SU-DHL-6 (cell line): ENCODE measurements at regions not wholly inside any gene's neighbourhood (a gene's known extent, or its start where the extent isn't known, plus 50 kb on each side); places are given as distances from the start of the nearest gene placed in this dataset.

ENCODE experiments used
- H2AFZ ChIP-seq: fragments of 200-600 bp; sonication (generic); 2 replicates; pipeline ENCODE4 v1.6.1; 2014; ENCODE audit warnings: low read depth, mild to moderate bottlenecking, moderate library complexity, mixed read lengths, antibody characterized with exemption, low read length; ENCODE audit not compliant: severe bottlenecking
- H3F3A ChIP-seq: fragments of 200-600 bp; shearing (Covaris generic); 2 replicates; pipeline ENCODE4 v1.6.0; 2016; ENCODE audit warnings: antibody characterized with exemption, mild to moderate bottlenecking; ENCODE audit not compliant: insufficient read depth
- H3K27ac ChIP-seq: fragments of 200-600 bp; sonication (generic); 2 replicates; pipeline ENCODE4 v1.5.1; 2016; ENCODE audit warnings: low read depth, mild to moderate bottlenecking, low read length, moderate library complexity, mixed read lengths
- H3K27me3 ChIP-seq: fragments of 200-600 bp; sonication (generic), shearing (Covaris generic); 2 replicates; pipeline ENCODE4 v1.6.0; 2014; ENCODE audit warnings: mild to moderate bottlenecking, low read length
- H3K36me3 ChIP-seq: fragments of 200-600 bp; sonication (generic); 2 replicates; pipeline ENCODE4 v1.6.1; 2014; ENCODE audit warnings: mild to moderate bottlenecking, low read length, mixed read lengths
- H3K4me2 ChIP-seq: fragments of 300-600, 200-600 bp; shearing (Covaris generic), sonication (generic); 2 replicates; pipeline ENCODE4 v1.6.0; 2014; ENCODE audit warnings: low read length, low read depth, mild to moderate bottlenecking; ENCODE audit not compliant: poor library complexity, severe bottlenecking
- H3K4me3 ChIP-seq: fragments of 200-600 bp; sonication (generic); 2 replicates; pipeline ENCODE4 v1.5.1; 2014; ENCODE audit warnings: antibody characterized with exemption, low read length, mild to moderate bottlenecking, mixed read lengths; ENCODE audit not compliant: insufficient read depth, poor library complexity, severe bottlenecking
- H3K79me2 ChIP-seq: fragments of 200-600 bp; sonication (generic); 2 replicates; pipeline ENCODE4 v1.6.1; 2014; ENCODE audit warnings: mild to moderate bottlenecking, low read length, moderate library complexity; ENCODE audit not compliant: insufficient read depth
- H3K9ac ChIP-seq: fragments of 200-600 bp; sonication (generic); 2 replicates; pipeline ENCODE4 v1.7.0; 2014; ENCODE audit warnings: mild to moderate bottlenecking, low read length
- H3K9me2 ChIP-seq: fragments of 200-600 bp; sonication (generic); replicated peaks from 2 replicates; pipeline ENCODE4 v1.6.1; 2014; ENCODE audit warnings: low read length; ENCODE audit not compliant: insufficient read depth
- H3K9me3 ChIP-seq: fragments of 200-600 bp; sonication (generic); 2 replicates; pipeline ENCODE4 v1.6.1; 2014; ENCODE audit warnings: low read length, mixed read lengths; ENCODE audit not compliant: insufficient read depth
- H4K20me1 ChIP-seq: fragments of 200-600 bp; sonication (generic); 2 replicates; pipeline ENCODE4 v1.6.1; 2014; ENCODE audit warnings: low read depth, mild to moderate bottlenecking, antibody characterized with exemption, low read length, moderate library complexity, mixed read lengths
- CTCF ChIP-seq: fragments of 200-600 bp; sonication (generic); IDR thresholded peaks from one replicate; pipeline ENCODE4 v1.5.1; 2017; ENCODE audit warnings: antibody characterized with exemption, mild to moderate bottlenecking, low read length, moderate library complexity; ENCODE audit not compliant: insufficient read depth, poor library complexity, severe bottlenecking
- EZH2phosphoT487 ChIP-seq: fragments of 200-600 bp; sonication (generic), shearing (Covaris generic); conservative IDR thresholded peaks from 2 replicates; pipeline ENCODE4 v1.6.1; 2018; ENCODE audit warnings: mild to moderate bottlenecking, antibody characterized with exemption, low read length, moderate library complexity, mixed read lengths

- no peaks in the 10 kb centered on the region for H3K9me3 ChIP-seq
- no peaks in the 10 kb centered on the region for H3K27me3 ChIP-seq
- no peaks in the 10 kb centered on the region for H3K36me3 ChIP-seq
- no peak overlapping the region for H3K4me2 ChIP-seq
- no peak overlapping the region for H3K4me3 ChIP-seq
- H3K9ac ChIP-seq, result no peak overlapping the region
- H3K9me2 ChIP-seq, result no peaks in the 10 kb centered on the region
- H3K79me2 ChIP-seq, result no peaks in the 10 kb centered on the region
- H3F3A ChIP-seq, result no peaks in the 10 kb centered on the region
- H4K20me1 ChIP-seq, result no peaks in the 10 kb centered on the region
- no peak overlapping the region for H3K27ac ChIP-seq
- no peak for TF ChIP-seq CTCF
- no peak for TF ChIP-seq EZH2phosphoT487
- no peak overlapping the region for H2AFZ ChIP-seq
Observed at GRCh38 chr7:81280531-81280930, 361.7 kb upstream of the SEMA3C start.

GRCh38 chr7:81277691-81278090 is 358.8 kb upstream of the SEMA3C start:
- Histone ChIP-seq H3K36me3 (no peaks in the 10 kb centered on the region), H3K9ac (no peak overlapping the region), H3K4me2 (no peak overlapping the region), H3K4me3 (no peak overlapping the region), H3K27ac (no peak overlapping the region), H3F3A (no peaks in the 10 kb centered on the region), H3K9me2 (no peaks in the 10 kb centered on the region), H3K79me2 (no peaks in the 10 kb centered on the region), H2AFZ (no peak overlapping the region), H3K27me3 (no peaks in the 10 kb centered on the region), H4K20me1 (no peaks in the 10 kb centered on the region; the same call in 1 of the 2 replicates), H3K9me3 (no peaks in the 10 kb centered on the region)
- TF ChIP-seq EZH2phosphoT487, result no peak
- TF ChIP-seq CTCF, result no peak

- Histone ChIP-seq H3K4me3 (no peak overlapping the region), H3K27me3 (no peaks in the 10 kb centered on the region), H3F3A (no peaks in the 10 kb centered on the region), H3K9ac (no peak overlapping the region), H4K20me1 (no peaks in the 10 kb centered on the region; the same call in 1 of the 2 replicates), H2AFZ (no peak overlapping the region), H3K9me3 (no peaks in the 10 kb centered on the region), H3K36me3 (no peaks in the 10 kb centered on the region), H3K4me2 (no peak overlapping the region), H3K27ac (no peak overlapping the region), H3K79me2 (no peaks in the 10 kb centered on the region), H3K9me2 (no peaks in the 10 kb centered on the region)
- TF ChIP-seq CTCF (no peak), EZH2phosphoT487 (no peak)
Observed at GRCh38 chr7:81273601-81274397, 354.9 kb upstream of the SEMA3C start.
